ENCODE measurements at regions not wholly inside any gene's neighbourhood (a gene's known extent, or its start where the extent isn't known, plus 50 kb on each side); places are given as distances from the start of the nearest gene placed in this dataset.

GRCh38 chr15:96135166-96136093 is 195.1 kb upstream of the NR2F2 start:
- TF ChIP-seq REST (IDR thresholded peaks at IDR 0.05; ENCODE audit: unreplicated experiment) (no peak), EZH2 (IDR thresholded peaks at IDR 0.05; ENCODE audit: low read depth, unreplicated experiment) (no peak)
- TF ChIP-seq, protein P1, sequence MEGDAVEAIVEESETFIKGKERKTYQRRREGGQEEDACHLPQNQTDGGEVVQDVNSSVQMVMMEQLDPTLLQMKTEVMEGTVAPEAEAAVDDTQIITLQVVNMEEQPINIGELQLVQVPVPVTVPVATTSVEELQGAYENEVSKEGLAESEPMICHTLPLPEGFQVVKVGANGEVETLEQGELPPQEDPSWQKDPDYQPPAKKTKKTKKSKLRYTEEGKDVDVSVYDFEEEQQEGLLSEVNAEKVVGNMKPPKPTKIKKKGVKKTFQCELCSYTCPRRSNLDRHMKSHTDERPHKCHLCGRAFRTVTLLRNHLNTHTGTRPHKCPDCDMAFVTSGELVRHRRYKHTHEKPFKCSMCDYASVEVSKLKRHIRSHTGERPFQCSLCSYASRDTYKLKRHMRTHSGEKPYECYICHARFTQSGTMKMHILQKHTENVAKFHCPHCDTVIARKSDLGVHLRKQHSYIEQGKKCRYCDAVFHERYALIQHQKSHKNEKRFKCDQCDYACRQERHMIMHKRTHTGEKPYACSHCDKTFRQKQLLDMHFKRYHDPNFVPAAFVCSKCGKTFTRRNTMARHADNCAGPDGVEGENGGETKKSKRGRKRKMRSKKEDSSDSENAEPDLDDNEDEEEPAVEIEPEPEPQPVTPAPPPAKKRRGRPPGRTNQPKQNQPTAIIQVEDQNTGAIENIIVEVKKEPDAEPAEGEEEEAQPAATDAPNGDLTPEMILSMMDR (conservative IDR thresholded peaks at IDR 0.05; ENCODE audit: low read depth in 2 of 2): no peak
